Neural cell (in vitro differentiated cells): ENCODE measurements at regions not wholly inside any gene's neighbourhood (a gene's known extent, or its start where the extent isn't known, plus 50 kb on each side); places are given as distances from the start of the nearest gene placed in this dataset.

Experiments used
- H2AFZ ChIP-seq: fragments of 200-600, 300-800 bp; sonication (generic), shearing (Covaris generic); 2 replicates; pipeline ENCODE4 v1.6.0; 2014; ENCODE audit warnings: low read depth, mild to moderate bottlenecking, antibody characterized with exemption, low read length, moderate library complexity
- H3F3A ChIP-seq: fragments of 200-600 bp; shearing (Covaris generic); 2 replicates; pipeline ENCODE4 v1.6.1; 2016; ENCODE audit warnings: mild to moderate bottlenecking, moderate library complexity, mixed read lengths, antibody characterized with exemption, low read length; ENCODE audit not compliant: insufficient read depth, poor library complexity, severe bottlenecking
- H3K27ac ChIP-seq: fragments of 200-600, 300-800 bp; sonication (generic), shearing (Covaris generic); 2 replicates; pipeline ENCODE4 v1.5.1; 2014; ENCODE audit warnings: mild to moderate bottlenecking, low read length, moderate library complexity
- H3K27me3 ChIP-seq: fragments of 300-800, 200-600 bp; sonication (generic), shearing (Covaris generic); 2 replicates; pipeline ENCODE4 v1.6.0; 2014; ENCODE audit warnings: mild to moderate bottlenecking, low read depth, low read length, moderate library complexity; ENCODE audit not compliant: insufficient read depth
- H3K36me3 ChIP-seq: fragments of 300-800, 200-600 bp; sonication (generic), shearing (Covaris generic); 2 replicates; pipeline ENCODE4 v1.5.1; 2014; ENCODE audit warnings: mild to moderate bottlenecking, antibody characterized with exemption, low read length, moderate library complexity; ENCODE audit not compliant: insufficient read depth
- H3K4me2 ChIP-seq: fragments of 300-800, 200-600 bp; sonication (generic), shearing (Covaris generic); 2 replicates; pipeline ENCODE4 v1.6.0; 2014; ENCODE audit warnings: mild to moderate bottlenecking, low read length
- H3K4me3 ChIP-seq: fragments of 300-800, 200-600 bp; sonication (generic), shearing (Covaris generic); 2 replicates; pipeline ENCODE4 v1.5.1; 2014; ENCODE audit warnings: mild to moderate bottlenecking, low read length, moderate library complexity
- H3K79me2 ChIP-seq: fragments of 200-600 bp; shearing (Covaris generic); replicated peaks from 2 replicates; pipeline ENCODE4 v1.6.0; 2014; ENCODE audit warnings: mild to moderate bottlenecking, low read length, moderate library complexity; ENCODE audit not compliant: insufficient read depth
- H3K9ac ChIP-seq: fragments of 300-800, 200-600 bp; sonication (generic), shearing (Covaris generic); 2 replicates; pipeline ENCODE4 v1.6.1; 2016; ENCODE audit warnings: mild to moderate bottlenecking, low read length, mixed read lengths
- H3K9me2 ChIP-seq: fragments of 200-600 bp; shearing (Covaris generic); 2 replicates; pipeline ENCODE4 v1.6.1; 2016; ENCODE audit warnings: mild to moderate bottlenecking, low read length, mixed read lengths; ENCODE audit not compliant: insufficient read depth
- H3K9me3 ChIP-seq: fragments of 200-600, 300-800 bp; sonication (generic), shearing (Covaris generic); 2 replicates; pipeline ENCODE4 v1.6.1; 2016; ENCODE audit warnings: mild to moderate bottlenecking, mixed run types, low read length, moderate library complexity, mixed read lengths
- H4K20me1 ChIP-seq: fragments of 200-600 bp; shearing (Covaris generic); 2 replicates; pipeline ENCODE4 v1.6.1; 2016; ENCODE audit warnings: mild to moderate bottlenecking, mixed run types; ENCODE audit not compliant: insufficient read depth
- CTCF ChIP-seq: fragments of 450-650 bp; IDR thresholded peaks from 2 replicates; pipeline ENCODE4 v1.5.1; 2014; ENCODE audit warnings: antibody characterized with exemption, mild to moderate bottlenecking, moderate library complexity; ENCODE audit not compliant: poor library complexity, severe bottlenecking
- EP300 ChIP-seq: fragments of 450-650 bp; conservative IDR thresholded peaks from 2 replicates; pipeline ENCODE4 v1.6.1; 2014; ENCODE audit warnings: antibody characterized with exemption, mild to moderate bottlenecking, moderate library complexity; ENCODE audit not compliant: poor library complexity, severe bottlenecking
- EZH2 ChIP-seq: fragments of 200-600, 300-800 bp; shearing (Covaris generic), sonication (generic); IDR thresholded peaks from 2 replicates; pipeline ENCODE4 v1.6.1; 2014; ENCODE audit warnings: antibody characterized with exemption, low read length, borderline replicate concordance, mild to moderate bottlenecking; ENCODE audit not compliant: insufficient read depth, poor library complexity, severe bottlenecking
- MXI1 ChIP-seq: fragments of 450-650 bp; conservative IDR thresholded peaks from 2 replicates; pipeline ENCODE4 v1.6.1; 2014; ENCODE audit warnings: antibody characterized with exemption, mild to moderate bottlenecking; ENCODE audit not compliant: poor library complexity, severe bottlenecking
- POLR2AphosphoS5 ChIP-seq: IDR thresholded peaks from 2 replicates; pipeline ENCODE4 v1.6.1; 2012
- RAD21 ChIP-seq: fragments of 450-650 bp; conservative IDR thresholded peaks from 2 replicates; pipeline ENCODE4 v1.6.1; 2014; ENCODE audit warnings: antibody characterized with exemption, mild to moderate bottlenecking, moderate library complexity
- REST ChIP-seq: IDR thresholded peaks from 2 replicates; pipeline ENCODE4 v1.6.1; 2012; ENCODE audit warnings: borderline replicate concordance
- SMC3 ChIP-seq: fragments of 450-650 bp; conservative IDR thresholded peaks from 2 replicates; pipeline ENCODE4 v1.6.1; 2014; ENCODE audit warnings: antibody characterized with exemption, mild to moderate bottlenecking, moderate library complexity; ENCODE audit not compliant: poor library complexity
- TAF1 ChIP-seq: IDR thresholded peaks from 2 replicates; pipeline ENCODE4 v1.6.1; 2012; ENCODE audit warnings: low read depth

GRCh38 chr5:121726991-121727390 is 124.7 kb upstream of the FTMT start:
- no peak for TF ChIP-seq EP300
- no peak for TF ChIP-seq POLR2AphosphoS5
- TF ChIP-seq MXI1 = no peak
- TF ChIP-seq SMC3 = no peak
- no peak for TF ChIP-seq TAF1
- TF ChIP-seq RAD21 = no peak
- no peak for TF ChIP-seq EZH2
- no peak for TF ChIP-seq CTCF
- no peak for TF ChIP-seq REST
- no peak overlapping the region for H3K9ac ChIP-seq
- no peak overlapping the region for H3K4me3 ChIP-seq

GRCh38 chr5:121731377-121731776 is 120.3 kb upstream of the FTMT start:
- TF ChIP-seq EP300 (no peak), MXI1 (no peak), SMC3 (no peak), REST (no peak), CTCF (no peak), POLR2AphosphoS5 (no peak), EZH2 (no peak), TAF1 (no peak), RAD21 (no peak)
- Histone ChIP-seq H3K27me3 (no peaks in the 10 kb centered on the region), H3K9me2 (no peaks in the 10 kb centered on the region), H3K9ac (no peak overlapping the region), H2AFZ (no peak overlapping the region), H3K36me3 (no peaks in the 10 kb centered on the region), H3K79me2 (no peaks in the 10 kb centered on the region), H3F3A (no peaks in the 10 kb centered on the region), H3K4me2 (no peak overlapping the region), H3K9me3 (no peaks in the 10 kb centered on the region), H3K27ac (no peak overlapping the region), H3K4me3 (no peak overlapping the region), H4K20me1 (no peaks in the 10 kb centered on the region)

More at GRCh38 chr5:121726991-121727390, 124.7 kb upstream of the FTMT start:
- Histone ChIP-seq H3F3A (no peaks in the 10 kb centered on the region), H3K36me3 (no peaks in the 10 kb centered on the region), H3K27ac (no peak overlapping the region), H2AFZ (no peak overlapping the region), H4K20me1 (no peaks in the 10 kb centered on the region), H3K4me2 (no peak overlapping the region), H3K9me3 (no peaks in the 10 kb centered on the region), H3K27me3 (no peaks in the 10 kb centered on the region), H3K79me2 (no peaks in the 10 kb centered on the region), H3K9me2 (no peaks in the 10 kb centered on the region)
